Epithelial cell of proximal tubule (primary cell): ENCODE measurements at regions not wholly inside any gene's neighbourhood (a gene's known extent, or its start where the extent isn't known, plus 50 kb on each side); places are given as distances from the start of the nearest gene placed in this dataset.
A peak's percentile ranks its signal among the peaks of the same experiment; 100 is the strongest.

Experiments used
- DNase-seq: peaks from one replicate; pipeline ENCODE4 v3.0.0-alpha.2; 2011; ENCODE audit warnings: low read depth
- H3K4me3 ChIP-seq: 2 replicates; pipeline ENCODE4 v1.5.1; 2011; ENCODE audit warnings: low read depth, mild to moderate bottlenecking, low read length
- CTCF ChIP-seq: conservative IDR thresholded peaks from 2 replicates; pipeline ENCODE4 v1.5.1; 2012; ENCODE audit warnings: low read depth, mild to moderate bottlenecking, low read length

- no peak overlapping the region for H3K4me3 ChIP-seq
- TF ChIP-seq CTCF = no peak
- no peak for DNase-seq
These were observed 369.9 kb upstream of the DAB2 start for GRCh38 chr5:39794513-39795210.

DNA sequence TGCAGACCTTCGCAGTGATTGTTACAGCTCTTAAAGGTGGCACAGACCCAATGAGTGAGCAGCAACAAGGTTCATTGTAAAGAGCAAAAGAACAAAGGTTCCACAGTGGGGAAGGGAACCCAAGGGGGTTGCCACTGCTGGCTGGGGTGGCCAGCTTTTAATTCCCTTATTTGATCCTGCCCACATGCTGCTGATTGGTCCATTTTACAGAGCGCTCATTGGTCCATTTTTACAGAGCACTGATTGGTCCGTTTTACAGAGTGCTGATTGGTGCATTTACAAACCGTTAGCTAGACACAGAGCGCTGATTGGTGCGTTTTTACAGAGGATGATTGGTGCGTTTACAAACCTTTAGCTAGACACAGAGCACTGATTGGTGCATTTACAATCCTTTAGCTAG is 360.6 kb upstream of the DAB2 start:
- TF ChIP-seq CTCF = no peak
- DNase-seq = no peak
- H3K4me3 ChIP-seq = no peak overlapping the region

DNA sequence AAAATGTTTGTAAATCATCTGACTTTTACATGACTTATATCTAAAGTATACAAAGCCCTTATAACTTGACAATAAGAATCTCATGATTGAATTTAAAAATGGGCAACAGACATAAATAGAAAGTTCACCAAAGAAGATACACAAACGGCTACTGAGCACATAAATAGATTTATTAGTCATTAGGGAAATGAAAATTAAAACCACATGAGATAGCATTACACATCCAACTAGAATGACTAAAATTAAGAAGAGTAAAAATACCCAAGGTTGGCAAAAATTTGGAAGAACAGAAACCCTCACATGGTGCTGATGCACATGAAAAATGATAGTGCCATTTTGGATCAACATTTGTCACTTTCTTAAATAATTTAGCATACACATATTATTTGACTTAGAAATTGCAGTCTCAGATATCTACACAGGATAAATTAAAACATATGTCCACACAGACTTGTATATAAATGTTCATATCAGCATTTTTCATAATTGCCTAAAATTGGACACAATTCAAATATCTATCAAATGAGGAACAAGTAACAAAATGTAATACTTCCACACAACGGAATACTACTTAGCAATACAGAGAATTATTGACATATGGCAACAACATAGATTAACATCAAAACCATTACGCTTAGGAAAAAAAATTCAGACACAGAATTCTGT is 359.1 kb upstream of the DAB2 start:
- no peak overlapping the region for H3K4me3 ChIP-seq
- no peak for DNase-seq
- no peak for TF ChIP-seq CTCF

GRCh38 chr5:39780347-39780746 is 355.6 kb upstream of the DAB2 start:
- TF ChIP-seq CTCF = no peak
- peak; percentile 33 for DNase-seq
- no peak overlapping the region for H3K4me3 ChIP-seq

DNA sequence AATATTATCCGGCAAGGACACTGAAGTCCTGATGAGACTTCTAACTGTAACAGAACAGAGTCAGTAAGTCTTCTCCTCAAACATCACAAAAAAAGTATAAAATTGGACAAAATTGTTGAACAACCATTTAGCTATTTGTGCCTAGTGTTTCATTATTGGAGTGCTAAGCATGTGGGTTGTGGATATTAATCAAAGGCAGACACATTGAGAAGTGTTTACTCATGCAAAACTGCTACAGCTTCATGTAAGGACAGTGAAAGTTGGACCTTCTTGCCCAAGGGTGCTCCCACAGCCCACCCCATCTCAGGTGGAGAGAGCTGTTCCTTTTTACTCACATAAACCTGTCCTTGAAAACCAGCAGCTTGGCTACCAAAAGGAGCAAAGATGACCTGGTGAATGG is 355.1 kb upstream of the DAB2 start:
- no peak overlapping the region for H3K4me3 ChIP-seq
- no peak for DNase-seq
- no peak for TF ChIP-seq CTCF

DNA sequence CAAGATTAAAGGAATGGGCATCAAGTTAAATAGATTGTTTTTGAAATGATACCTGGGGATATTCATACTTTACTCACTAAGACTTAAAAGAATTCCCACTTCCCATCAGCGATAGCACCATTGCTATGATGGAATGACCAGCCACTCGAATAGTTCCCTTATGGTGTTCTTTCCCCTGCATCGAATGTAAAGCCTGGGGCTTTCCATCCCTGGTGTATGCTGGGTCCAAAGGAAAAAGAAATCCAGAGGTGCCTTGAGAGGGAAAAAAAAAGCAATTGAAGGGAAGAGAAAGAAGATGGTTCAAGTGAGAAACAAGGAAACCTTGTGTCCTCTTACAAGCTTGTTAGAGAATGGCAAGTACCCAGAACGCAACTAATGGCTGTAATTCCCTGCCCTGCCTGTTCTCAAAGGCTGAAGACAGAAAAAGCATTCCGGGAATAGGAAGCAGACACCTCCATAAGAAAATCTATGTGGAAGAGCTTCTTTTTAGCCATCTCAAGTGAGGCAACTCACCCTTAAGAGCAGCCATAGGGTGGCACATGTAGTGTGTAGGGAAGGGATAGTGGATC is 351.1 kb upstream of the DAB2 start:
- TF ChIP-seq CTCF = no peak

More for the DNA sequence above, 351.1 kb upstream of the DAB2 start:
- no peak for DNase-seq
- H3K4me3 ChIP-seq = no peak overlapping the region
